Effector memory CD4-positive, alpha-beta T cell (primary cell): ENCODE measurements at regions not wholly inside any gene's neighbourhood (a gene's known extent, or its start where the extent isn't known, plus 50 kb on each side); places are given as distances from the start of the nearest gene placed in this dataset.

Source experiments
- DNase-seq, 3 donors: peaks; one replicate each; pipeline ENCODE4 v3.0.0-alpha.2; 2020
- H3K27ac ChIP-seq: 2 replicates; pipeline ENCODE4 v1.7.0; 2013; ENCODE audit warnings: mild to moderate bottlenecking, low read length, moderate library complexity; ENCODE audit not compliant: insufficient read depth, poor library complexity, severe bottlenecking
- H3K27me3 ChIP-seq: replicated peaks from 2 replicates; pipeline ENCODE4 v1.7.0; 2013; ENCODE audit warnings: mild to moderate bottlenecking, low read length; ENCODE audit not compliant: insufficient read depth, control insufficient read depth, poor library complexity, severe bottlenecking
- H3K36me3 ChIP-seq: 2 replicates; pipeline ENCODE4 v1.7.0; 2013; ENCODE audit warnings: mild to moderate bottlenecking, low read length, moderate library complexity; ENCODE audit not compliant: control insufficient read depth, insufficient read depth
- H3K4me1 ChIP-seq: 2 replicates; pipeline ENCODE4 v1.7.0; 2013; ENCODE audit warnings: low read length, mild to moderate bottlenecking; ENCODE audit not compliant: control insufficient read depth, insufficient read depth, poor library complexity, severe bottlenecking
- H3K4me3 ChIP-seq: 2 replicates; pipeline ENCODE4 v1.7.0; 2013; ENCODE audit warnings: low read length, low read depth, mild to moderate bottlenecking; ENCODE audit not compliant: insufficient read depth, poor library complexity, severe bottlenecking
- H3K9me3 ChIP-seq: 2 replicates; pipeline ENCODE4 v1.7.0; 2013; ENCODE audit warnings: mild to moderate bottlenecking, low read length, moderate library complexity; ENCODE audit not compliant: control insufficient read depth

GRCh38 chr6:14964556-14965270, 281.2 kb upstream of the JARID2 start:
- Histone ChIP-seq H3K27me3 (no peaks in the 10 kb centered on the region), H3K27ac (no peak overlapping the region), H3K36me3 (no peaks in the 10 kb centered on the region), H3K9me3 (no peaks in the 10 kb centered on the region), H3K4me1 (no peaks in the 10 kb centered on the region), H3K4me3 (no peak overlapping the region)
- DNase-seq: no peak

GRCh38 chr6:14965424-14966075, 280.3 kb upstream of the JARID2 start:
- no peak overlapping the region for H3K27ac ChIP-seq
- no peak overlapping the region for H3K4me3 ChIP-seq
- no peaks in the 10 kb centered on the region for H3K4me1 ChIP-seq
- no peaks in the 10 kb centered on the region for H3K27me3 ChIP-seq
- no peaks in the 10 kb centered on the region for H3K36me3 ChIP-seq
- no peak for DNase-seq
- no peaks in the 10 kb centered on the region for H3K9me3 ChIP-seq

- no peaks in the 10 kb centered on the region for H3K27me3 ChIP-seq
- no peak overlapping the region for H3K4me3 ChIP-seq
- no peak overlapping the region for H3K27ac ChIP-seq
- H3K4me1 ChIP-seq: no peaks in the 10 kb centered on the region
- H3K9me3 ChIP-seq: no peaks in the 10 kb centered on the region
- no peaks in the 10 kb centered on the region for H3K36me3 ChIP-seq
- no peak for DNase-seq
These were observed 279.6 kb upstream of the JARID2 start for GRCh38 chr6:14966096-14966905.

- Histone ChIP-seq H3K9me3 (no peaks in the 10 kb centered on the region), H3K36me3 (no peaks in the 10 kb centered on the region), H3K27me3 (no peaks in the 10 kb centered on the region), H3K4me1 (no peaks in the 10 kb centered on the region), H3K4me3 (no peak overlapping the region), H3K27ac (no peak overlapping the region)
- no peak for DNase-seq
These were observed 278.8 kb upstream of the JARID2 start for GRCh38 chr6:14966906-14967711.

- H3K27ac ChIP-seq: no peak overlapping the region
- H3K27me3 ChIP-seq: no peaks in the 10 kb centered on the region
- no peak overlapping the region for H3K4me3 ChIP-seq
- no peaks in the 10 kb centered on the region for H3K4me1 ChIP-seq
- H3K9me3 ChIP-seq: no peaks in the 10 kb centered on the region
- DNase-seq: no peak
- H3K36me3 ChIP-seq: no peaks in the 10 kb centered on the region
These were observed 277.7 kb upstream of the JARID2 start for GRCh38 chr6:14968056-14968637.

- no peak for DNase-seq
- Histone ChIP-seq H3K27me3 (no peaks in the 10 kb centered on the region), H3K4me3 (no peak overlapping the region), H3K36me3 (no peaks in the 10 kb centered on the region), H3K27ac (no peak overlapping the region), H3K9me3 (no peaks in the 10 kb centered on the region), H3K4me1 (no peaks in the 10 kb centered on the region)
These were observed 276.7 kb upstream of the JARID2 start for GRCh38 chr6:14969126-14969525.

- Histone ChIP-seq H3K9me3 (no peaks in the 10 kb centered on the region), H3K4me3 (no peak overlapping the region), H3K36me3 (no peaks in the 10 kb centered on the region), H3K27ac (no peak overlapping the region), H3K27me3 (no peaks in the 10 kb centered on the region), H3K4me1 (no peaks in the 10 kb centered on the region)
- DNase-seq: no peak
These were observed 273.3 kb upstream of the JARID2 start for GRCh38 chr6:14972379-14973067.

GRCh38 chr6:14974372-14974771, 271.5 kb upstream of the JARID2 start:
- DNase-seq: no peak
- H3K27me3 ChIP-seq: no peaks in the 10 kb centered on the region
- no peaks in the 10 kb centered on the region for H3K9me3 ChIP-seq
- no peaks in the 10 kb centered on the region for H3K36me3 ChIP-seq
- no peak overlapping the region for H3K27ac ChIP-seq
- no peak overlapping the region for H3K4me3 ChIP-seq
- no peaks in the 10 kb centered on the region for H3K4me1 ChIP-seq

GRCh38 chr6:14974792-14975470, 270.9 kb upstream of the JARID2 start:
- no peak overlapping the region for H3K27ac ChIP-seq
- no peak for DNase-seq
- H3K36me3 ChIP-seq: no peaks in the 10 kb centered on the region

More at GRCh38 chr6:14974792-14975470, 270.9 kb upstream of the JARID2 start:
- H3K9me3 ChIP-seq: no peaks in the 10 kb centered on the region
- H3K4me3 ChIP-seq: no peak overlapping the region
- H3K27me3 ChIP-seq: no peaks in the 10 kb centered on the region
- no peaks in the 10 kb centered on the region for H3K4me1 ChIP-seq
